Right lobe of liver (tissue), 4 donors: ENCODE measurements at regions not wholly inside any gene's neighbourhood (a gene's known extent, or its start where the extent isn't known, plus 50 kb on each side); places are given as distances from the start of the nearest gene placed in this dataset.

Experiments used
- CTCF ChIP-seq, 4 donors: fragments of 200-600 bp in 3 of 4; fragments of 450-650 bp in 1 of 4; IDR thresholded peaks; one replicate each; pipeline versions ENCODE4 v1.5.1 to v1.8.0; 2016 to 2022; ENCODE audit warnings: antibody characterized with exemption in 4 of 4, mild to moderate bottlenecking in 2 of 4
- POLR2A ChIP-seq: fragments of 450-650 bp; IDR thresholded peaks from one replicate; pipeline ENCODE4 v1.6.1; 2017; ENCODE audit warnings: antibody characterized with exemption, mild to moderate bottlenecking
- donor health status: DM: no; HTN: no; CAD: no.
- donor health status: DM: no; HTN: no; CAD: no.
- donor health status: DM: no; HTN: yes; CAD: no.

DNA sequence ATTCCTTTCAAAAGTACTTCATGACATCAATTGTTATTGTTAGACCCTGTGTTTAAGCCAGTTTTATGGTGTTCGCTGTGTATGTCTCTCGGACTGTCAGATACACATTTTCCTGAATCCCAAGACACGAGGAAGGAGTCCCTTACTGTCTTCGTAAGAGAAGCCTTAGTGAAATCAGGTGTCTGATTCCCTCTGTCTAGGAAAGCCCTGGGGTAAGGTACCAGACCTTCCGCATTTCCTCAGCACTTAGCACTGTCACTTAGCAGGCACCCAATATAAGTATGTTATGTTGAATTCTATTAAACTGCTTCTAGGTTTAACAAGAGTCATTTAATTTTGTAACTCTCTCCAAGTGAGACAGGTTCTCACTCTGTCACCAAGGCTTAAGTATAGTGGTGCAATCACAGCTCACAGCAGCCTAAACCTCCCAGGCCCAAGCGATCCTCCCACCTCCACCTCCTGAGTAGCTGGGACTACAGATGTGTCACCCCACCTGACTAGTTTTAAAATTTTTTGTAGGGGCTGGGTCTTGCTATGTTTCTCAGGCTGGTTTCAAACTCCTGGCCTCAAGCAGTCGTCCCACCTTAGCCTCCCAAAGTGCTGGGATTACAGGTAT, 111.0 kb downstream of the BBS10 start:
- no peak for TF ChIP-seq CTCF (IDR thresholded peaks at IDR 0.05)
- no peak for TF ChIP-seq POLR2A
